HL-60 (cell line): ENCODE measurements at regions not wholly inside any gene's neighbourhood (a gene's known extent, or its start where the extent isn't known, plus 50 kb on each side); places are given as distances from the start of the nearest gene placed in this dataset.

ENCODE experiments used
- DNase-seq, 2 experiments: peaks; one replicate each; pipeline ENCODE4 v3.0.0-alpha.2; 2010 to 2020; ENCODE audit warnings: low read depth in 1 of 2, low spot score in 1 of 2
- H3K27ac ChIP-seq: fragments of 250-450 bp; sonication (Bioruptor Pico); replicated peaks from 2 replicates; pipeline ENCODE4 v1.5.1; 2020; ENCODE audit warnings: mild to moderate bottlenecking, moderate library complexity
- H3K27me3 ChIP-seq: fragments of 250-450 bp; sonication (Bioruptor Pico); 2 replicates; pipeline ENCODE4 v1.5.1; 2021; ENCODE audit warnings: mild to moderate bottlenecking, moderate library complexity; ENCODE audit not compliant: insufficient read depth, poor library complexity, severe bottlenecking
- H3K4me3 ChIP-seq: replicated peaks from 2 replicates; pipeline ENCODE4 v1.5.1; 2011; ENCODE audit warnings: mild to moderate bottlenecking, control low read depth, low read length; ENCODE audit not compliant: insufficient read depth
- CTCF ChIP-seq: IDR thresholded peaks from one replicate; pipeline ENCODE4 v1.5.1; 2011; ENCODE audit warnings: low read length, control low read depth, inconsistent platforms; ENCODE audit not compliant: insufficient read depth
- GABPA ChIP-seq: IDR thresholded peaks from 2 replicates; pipeline ENCODE4 v1.6.1; 2012; ENCODE audit warnings: low read depth
- POLR2AphosphoS5 ChIP-seq: IDR thresholded peaks from 2 replicates; pipeline ENCODE4 v1.6.1; 2012; ENCODE audit warnings: low read depth
- REST ChIP-seq: IDR thresholded peaks from 2 replicates; pipeline ENCODE4 v1.6.1; 2012; ENCODE audit warnings: low read depth; ENCODE audit not compliant: insufficient replicate concordance
- SPI1 ChIP-seq: IDR thresholded peaks from 2 replicates; pipeline ENCODE4 v1.6.1; 2012; ENCODE audit warnings: low read depth, mild to moderate bottlenecking, borderline replicate concordance

GRCh38 chr4:16384576-16384975 is 158.3 kb upstream of the TAPT1 start:
- Histone ChIP-seq H3K4me3 (no peak overlapping the region), H3K27ac (no peak overlapping the region), H3K27me3 (no peaks in the 10 kb centered on the region)
- no peak for DNase-seq
- TF ChIP-seq SPI1 (no peak), POLR2AphosphoS5 (no peak), REST (no peak), GABPA (no peak), CTCF (no peak)

GRCh38 chr4:16382571-16382970 is 156.3 kb upstream of the TAPT1 start:
- no peak for TF ChIP-seq REST
- no peak for TF ChIP-seq CTCF
- TF ChIP-seq GABPA, result no peak
- TF ChIP-seq SPI1, result no peak
- TF ChIP-seq POLR2AphosphoS5, result no peak
- Histone ChIP-seq H3K27me3 (no peaks in the 10 kb centered on the region), H3K27ac (no peak overlapping the region), H3K4me3 (no peak overlapping the region)
- no peak for DNase-seq

GRCh38 chr4:16377887-16378286 is 151.6 kb upstream of the TAPT1 start:
- H3K4me3 ChIP-seq, result no peak overlapping the region
- DNase-seq, result no peak
- peaks cover 6% of the 10 kb centered on the region for H3K27me3 ChIP-seq
- no peak overlapping the region for H3K27ac ChIP-seq
- no peak for TF ChIP-seq GABPA

- Histone ChIP-seq H3K27ac (no peak overlapping the region), H3K4me3 (no peak overlapping the region), H3K27me3 (peaks cover 8% of the 10 kb centered on the region)
- no peak for DNase-seq
- TF ChIP-seq REST (no peak), CTCF (no peak), POLR2AphosphoS5 (no peak), GABPA (no peak), SPI1 (no peak)
Observed at GRCh38 chr4:16365036-16365569, 138.8 kb upstream of the TAPT1 start.
